Endothelial cell of umbilical vein (primary cell): ENCODE measurements at regions not wholly inside any gene's neighbourhood (a gene's known extent, or its start where the extent isn't known, plus 50 kb on each side); places are given as distances from the start of the nearest gene placed in this dataset.

Experiments
- BruUV-seq: library from RNA; stranded (reverse); fragments of 400-500 nt; replicated peaks from 2 replicates; lab custom pipeline; 2021; lab: Mats Ljungman, UMichigan
- CTCF ChIA-PET: fragments of 300-600, 350-600 bp; sonication (Branson Sonifier 250); formaldehyde crosslinking; loops from one replicate; lab custom pipeline; 2021; ENCODE audit warnings: antibody characterized with exemption, inconsistent platforms; lab: Charles Lee
- POLR2A ChIA-PET: fragments of 300-600, 350-600 bp; sonication (Branson Sonifier 250); formaldehyde crosslinking; loops from one replicate; lab custom pipeline; 2021; ENCODE audit warnings: antibody characterized with exemption, inconsistent platforms; lab: Charles Lee
- DNase-seq: peaks from one replicate; pipeline ENCODE4 v3.0.0-alpha.2; 2011; ENCODE audit warnings: low read depth, low spot score
- FAIRE-seq: peaks from 2 replicates; lab custom pipeline; 2011; peaks lifted over from hg19 to GRCh38; lab: Jason Lieb, UNC
- H2AFZ ChIP-seq: 2 replicates; pipeline ENCODE4 v1.6.0; 2012; ENCODE audit warnings: low read depth, low read length, control low read depth, inconsistent platforms
- H3K27ac ChIP-seq: 2 replicates; pipeline ENCODE4 v1.5.1; 2011; ENCODE audit warnings: low read depth, mild to moderate bottlenecking, control low read depth, low read length, moderate library complexity; ENCODE audit not compliant: insufficient read depth
- H3K27me3 ChIP-seq, 2 experiments: 2 replicates each; pipeline versions ENCODE4 v1.6.0 to v1.6.1; 2011; ENCODE audit warnings: low read length in 2 of 2, mixed read lengths in 1 of 2; ENCODE audit not compliant: control insufficient read depth in 2 of 2, insufficient read depth in 2 of 2
- H3K36me3 ChIP-seq, 2 experiments: 2 replicates in 1 of 2; 3 replicates in 1 of 2; pipeline ENCODE4 v1.5.1; 2011; ENCODE audit warnings: low read length in 2 of 2, mild to moderate bottlenecking in 1 of 2, moderate library complexity in 1 of 2; ENCODE audit not compliant: control insufficient read depth in 2 of 2, insufficient read depth in 2 of 2; ENCODE audit errors: extremely low read depth in 1 of 2
- H3K4me1 ChIP-seq: 3 replicates; pipeline ENCODE4 v1.5.1; 2011; ENCODE audit warnings: mild to moderate bottlenecking, low read length; ENCODE audit not compliant: control insufficient read depth, insufficient read depth; ENCODE audit errors: extremely low read depth
- H3K4me2 ChIP-seq: 2 replicates; pipeline ENCODE4 v1.6.1; 2011; ENCODE audit warnings: low read length, control low read depth, mixed read lengths; ENCODE audit not compliant: insufficient read depth
- H3K4me3 ChIP-seq, 3 experiments: fragments of 200-600 bp in 1 of 3; sonication (generic), shearing (Covaris generic) in 1 of 3; replicated peaks in 1 of 3; 2 replicates each; pipeline ENCODE4 v1.5.1; 2011 to 2016; ENCODE audit warnings: control low read depth in 3 of 3, low read length in 3 of 3, mild to moderate bottlenecking in 2 of 3, inconsistent platforms in 1 of 3, low read depth in 1 of 3, moderate library complexity in 1 of 3; ENCODE audit not compliant: insufficient read depth in 1 of 3
- H3K79me2 ChIP-seq: 2 replicates; pipeline ENCODE4 v1.6.0; 2012; ENCODE audit warnings: low read length, inconsistent platforms; ENCODE audit not compliant: control insufficient read depth, insufficient read depth
- H3K9ac ChIP-seq: replicated peaks from 2 replicates; pipeline ENCODE3; 2011; ENCODE audit warnings: low read length, control low read depth; ENCODE audit not compliant: insufficient read depth; ENCODE audit errors: extremely low read depth
- H3K9me1 ChIP-seq: replicated peaks from 3 replicates; pipeline ENCODE4 v1.6.0; 2011; ENCODE audit warnings: mild to moderate bottlenecking, low read length; ENCODE audit not compliant: control insufficient read depth, insufficient read depth; ENCODE audit errors: extremely low read depth
- H3K9me3 ChIP-seq: replicated peaks from 2 replicates; pipeline ENCODE4 v1.5.1; 2012; ENCODE audit warnings: low read length, inconsistent platforms; ENCODE audit not compliant: control insufficient read depth, insufficient read depth
- H4K20me1 ChIP-seq: replicated peaks from 2 replicates; pipeline ENCODE3; 2011; ENCODE audit warnings: mild to moderate bottlenecking, low read length; ENCODE audit not compliant: control insufficient read depth, insufficient read depth; ENCODE audit errors: extremely low read depth
- CTCF ChIP-seq, 2 donors: IDR thresholded peaks; 1 replicate in 1 of 2; 2 replicates in 1 of 2; pipeline ENCODE4 v1.5.1; 2011; ENCODE audit warnings: low read length in 2 of 2, mild to moderate bottlenecking in 2 of 2, moderate library complexity in 2 of 2, control low read depth in 1 of 2, inconsistent platforms in 1 of 2, low read depth in 1 of 2; ENCODE audit not compliant: insufficient read depth in 1 of 2; ENCODE audit errors: extremely low read depth in 1 of 2
- EZH2 ChIP-seq: IDR thresholded peaks from 2 replicates; pipeline ENCODE4 v1.6.1; 2012; ENCODE audit warnings: borderline replicate concordance, low read depth, mild to moderate bottlenecking, moderate library complexity, low read length, inconsistent platforms; ENCODE audit not compliant: severe bottlenecking
- FOS ChIP-seq: IDR thresholded peaks from 2 replicates; pipeline ENCODE4 v1.6.1; 2011; ENCODE audit warnings: mild to moderate bottlenecking, low read length, moderate library complexity, borderline replicate concordance; ENCODE audit not compliant: insufficient read depth
- GATA2 ChIP-seq: IDR thresholded peaks from 2 replicates; pipeline ENCODE4 v1.7.0; 2011; ENCODE audit warnings: low read depth, mild to moderate bottlenecking, moderate library complexity, mixed read lengths, low read length; ENCODE audit not compliant: insufficient read length, insufficient read depth
- JUN ChIP-seq: IDR thresholded peaks from 2 replicates; pipeline ENCODE4 v1.6.1; 2011; ENCODE audit warnings: borderline replicate concordance, low read depth; ENCODE audit not compliant: insufficient read length, insufficient read depth
- MAX ChIP-seq: IDR thresholded peaks from 2 replicates; pipeline ENCODE4 v1.6.1; 2011; ENCODE audit not compliant: insufficient read depth, insufficient read length
- MYC ChIP-seq: IDR thresholded peaks from one replicate; pipeline ENCODE4 v1.6.1; 2011; ENCODE audit warnings: mild to moderate bottlenecking, low read depth, low read length
- POLR2A ChIP-seq: IDR thresholded peaks from 2 replicates; pipeline ENCODE4 v1.6.1; 2012; ENCODE audit warnings: low read depth, mild to moderate bottlenecking, control low read depth, low read length
- POLR2AphosphoS5 ChIP-seq: IDR thresholded peaks from 2 replicates; pipeline ENCODE4 v1.6.1; 2012; ENCODE audit warnings: low read depth, mild to moderate bottlenecking, control low read depth, low read length, moderate library complexity; ENCODE audit not compliant: insufficient read depth
- dilution Hi-C: fragments of 300-500 bp; cut with MboI; formaldehyde crosslinking; loops from one replicate; pipeline ENCODE4 v1.15.0; 2019; ENCODE audit warnings: low sequenced_read_pairs; ENCODE audit not compliant: extremely low pct_ligation_motif_present
- intact Hi-C: fragments of 100-400 bp; cut with micrococcal nuclease; formaldehyde crosslinking; loops from one replicate; pipeline ENCODE4 v1.10.0; 2022

GRCh38 chr15:91478717-91479191 is 374.8 kb upstream of the SLCO3A1 start:
- Histone ChIP-seq H3K27ac (no peak overlapping the region), H3K79me2 (no peaks in the 10 kb centered on the region), H3K9me1 (no peaks in the 10 kb centered on the region), H3K27me3 (no peaks in the 10 kb centered on the region), H3K4me1 (no peaks in the 10 kb centered on the region), H3K9me3 (peaks cover 2% of the 10 kb centered on the region), H3K36me3 (no peaks in the 10 kb centered on the region), H4K20me1 (no peaks in the 10 kb centered on the region), H2AFZ (no peak overlapping the region), H3K4me2 (no peak overlapping the region), H3K9ac (no peak overlapping the region), H3K4me3 (no peak overlapping the region)
- no TSS peak for BruUV-seq
- no peak for FAIRE-seq
- POLR2A ChIA-PET = no interaction called here
- CTCF ChIA-PET = no interaction called here
- dilution Hi-C loops = no loop called here
- intact Hi-C loops = no loop called here
- no peak for DNase-seq
- TF ChIP-seq POLR2A (no peak), FOS (no peak), EZH2 (no peak), GATA2 (no peak), MAX (no peak), CTCF (IDR thresholded peaks at IDR 0.05; ENCODE audit: extremely low read depth in 1 of 2, insufficient read depth in 1 of 2, low read depth in 1 of 2, low read length in 2 of 2) (no peak), JUN (no peak), MYC (no peak), POLR2AphosphoS5 (no peak)
